MM.1S (cell line): ENCODE measurements at regions not wholly inside any gene's neighbourhood (a gene's known extent, or its start where the extent isn't known, plus 50 kb on each side); places are given as distances from the start of the nearest gene placed in this dataset.

ENCODE experiments used
- DNase-seq: peaks from one replicate; pipeline ENCODE4 v3.0.0-alpha.2; 2015
- H2AFZ ChIP-seq: fragments of 300-600 bp; sonication (generic); 2 replicates; pipeline ENCODE4 v1.6.0; 2016; ENCODE audit warnings: antibody characterized with exemption, low read length
- H3F3A ChIP-seq: fragments of 300-600 bp; sonication (generic); 2 replicates; pipeline ENCODE4 v1.6.1; 2016; ENCODE audit warnings: mild to moderate bottlenecking, antibody characterized with exemption, low read length, moderate library complexity, mixed read lengths; ENCODE audit not compliant: insufficient read depth
- H3K27ac ChIP-seq: fragments of 300-600 bp; sonication (generic); 2 replicates; pipeline ENCODE4 v1.5.1; 2016; ENCODE audit warnings: mild to moderate bottlenecking, low read length
- H3K27me3 ChIP-seq: fragments of 300-600 bp; sonication (generic); replicated peaks from 2 replicates; pipeline ENCODE4 v1.6.0; 2016; ENCODE audit warnings: low read length; ENCODE audit not compliant: insufficient read depth
- H3K36me3 ChIP-seq: fragments of 300-600 bp; sonication (generic); replicated peaks from 2 replicates; pipeline ENCODE4 v1.6.1; 2016; ENCODE audit warnings: mild to moderate bottlenecking, low read length, mixed read lengths; ENCODE audit not compliant: insufficient read depth
- H3K4me1 ChIP-seq: fragments of 300-600 bp; sonication (generic); 2 replicates; pipeline ENCODE4 v1.6.1; 2016; ENCODE audit warnings: low read length, mixed read lengths
- H3K4me2 ChIP-seq: fragments of 300-600 bp; sonication (generic); 2 replicates; pipeline ENCODE4 v1.6.0; 2016; ENCODE audit warnings: low read depth, low read length
- H3K4me3 ChIP-seq: fragments of 300-600 bp; sonication (generic); 2 replicates; pipeline ENCODE4 v1.5.1; 2016; ENCODE audit warnings: low read length, mixed read lengths
- H3K79me2 ChIP-seq: fragments of 300-600 bp; sonication (generic); 2 replicates; pipeline ENCODE4 v1.6.1; 2016; ENCODE audit warnings: mixed run types, low read length, mixed read lengths
- H3K9ac ChIP-seq: fragments of 300-600 bp; sonication (generic); 2 replicates; pipeline ENCODE4 v1.6.1; 2016; ENCODE audit warnings: low read length, mixed read lengths
- H3K9me2 ChIP-seq: fragments of 300-600 bp; sonication (generic); replicated peaks from 2 replicates; pipeline ENCODE4 v1.6.1; 2016; ENCODE audit warnings: mild to moderate bottlenecking, low read length, mixed read lengths; ENCODE audit not compliant: insufficient read depth
- H3K9me3 ChIP-seq: fragments of 300-600 bp; sonication (generic); replicated peaks from 2 replicates; pipeline ENCODE4 v1.6.1; 2016; ENCODE audit warnings: mild to moderate bottlenecking, low read length, mixed read lengths; ENCODE audit not compliant: insufficient read depth
- H4K20me1 ChIP-seq: fragments of 300-600 bp; sonication (generic); 2 replicates; pipeline ENCODE4 v1.6.1; 2016; ENCODE audit warnings: mild to moderate bottlenecking, low read length, moderate library complexity, mixed read lengths; ENCODE audit not compliant: insufficient read depth
- EZH2 ChIP-seq: fragments of 300-600 bp; sonication (generic); optimal IDR thresholded peaks from 2 replicates; pipeline ENCODE3; 2017; ENCODE audit warnings: low read depth, mild to moderate bottlenecking, antibody characterized with exemption, low read length, mixed read lengths
- EZH2phosphoT487 ChIP-seq: fragments of 300-600 bp; sonication (generic); IDR thresholded peaks from 2 replicates; pipeline ENCODE4 v1.6.1; 2018; ENCODE audit warnings: antibody characterized with exemption, low read length
- TF ChIP-seq, protein P1 (sequence below): fragments of 300-600 bp; sonication (generic); IDR thresholded peaks from 2 replicates; pipeline ENCODE4 v1.5.1; 2016; ENCODE audit warnings: antibody characterized with exemption, low read length, mixed read lengths

DNA sequence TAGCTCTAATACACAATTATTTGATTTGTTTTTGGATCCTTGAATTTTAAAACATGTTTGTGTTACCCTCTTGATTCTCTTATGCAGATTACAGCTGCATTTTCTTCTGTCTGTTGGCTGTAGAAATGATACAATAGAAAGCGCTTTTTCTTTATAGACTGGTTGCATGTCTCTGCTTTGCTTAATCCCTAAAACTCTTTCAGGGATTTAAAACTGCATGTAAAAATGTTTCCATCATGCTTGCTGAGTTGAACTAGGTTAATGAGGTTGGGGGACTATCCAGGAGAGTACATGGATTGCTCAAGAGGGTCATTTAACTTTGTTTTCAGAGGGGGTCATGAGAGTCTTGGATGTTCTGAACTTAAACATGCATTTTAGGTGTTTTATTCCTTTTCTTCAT, 166.4 kb upstream of the IFNG-AS1 start:
- no peak overlapping the region for H3K27ac ChIP-seq
- TF ChIP-seq EZH2phosphoT487 (no peak), EZH2 (no peak)
- TF ChIP-seq, protein P1, sequence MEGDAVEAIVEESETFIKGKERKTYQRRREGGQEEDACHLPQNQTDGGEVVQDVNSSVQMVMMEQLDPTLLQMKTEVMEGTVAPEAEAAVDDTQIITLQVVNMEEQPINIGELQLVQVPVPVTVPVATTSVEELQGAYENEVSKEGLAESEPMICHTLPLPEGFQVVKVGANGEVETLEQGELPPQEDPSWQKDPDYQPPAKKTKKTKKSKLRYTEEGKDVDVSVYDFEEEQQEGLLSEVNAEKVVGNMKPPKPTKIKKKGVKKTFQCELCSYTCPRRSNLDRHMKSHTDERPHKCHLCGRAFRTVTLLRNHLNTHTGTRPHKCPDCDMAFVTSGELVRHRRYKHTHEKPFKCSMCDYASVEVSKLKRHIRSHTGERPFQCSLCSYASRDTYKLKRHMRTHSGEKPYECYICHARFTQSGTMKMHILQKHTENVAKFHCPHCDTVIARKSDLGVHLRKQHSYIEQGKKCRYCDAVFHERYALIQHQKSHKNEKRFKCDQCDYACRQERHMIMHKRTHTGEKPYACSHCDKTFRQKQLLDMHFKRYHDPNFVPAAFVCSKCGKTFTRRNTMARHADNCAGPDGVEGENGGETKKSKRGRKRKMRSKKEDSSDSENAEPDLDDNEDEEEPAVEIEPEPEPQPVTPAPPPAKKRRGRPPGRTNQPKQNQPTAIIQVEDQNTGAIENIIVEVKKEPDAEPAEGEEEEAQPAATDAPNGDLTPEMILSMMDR: no peak
- no peaks in the 10 kb centered on the region for H3K4me1 ChIP-seq
- H3K27me3 ChIP-seq: no peaks in the 10 kb centered on the region
- no peaks in the 10 kb centered on the region for H3F3A ChIP-seq
- H3K9me2 ChIP-seq: no peaks in the 10 kb centered on the region
- H3K79me2 ChIP-seq: no peaks in the 10 kb centered on the region
- no peak overlapping the region for H3K9ac ChIP-seq
- no peak overlapping the region for H3K4me2 ChIP-seq
- H2AFZ ChIP-seq: no peak overlapping the region
- H4K20me1 ChIP-seq: no peaks in the 10 kb centered on the region
- no peaks in the 10 kb centered on the region for H3K36me3 ChIP-seq
- no peak overlapping the region for H3K4me3 ChIP-seq
- H3K9me3 ChIP-seq: no peaks in the 10 kb centered on the region
- no peak for DNase-seq

DNA sequence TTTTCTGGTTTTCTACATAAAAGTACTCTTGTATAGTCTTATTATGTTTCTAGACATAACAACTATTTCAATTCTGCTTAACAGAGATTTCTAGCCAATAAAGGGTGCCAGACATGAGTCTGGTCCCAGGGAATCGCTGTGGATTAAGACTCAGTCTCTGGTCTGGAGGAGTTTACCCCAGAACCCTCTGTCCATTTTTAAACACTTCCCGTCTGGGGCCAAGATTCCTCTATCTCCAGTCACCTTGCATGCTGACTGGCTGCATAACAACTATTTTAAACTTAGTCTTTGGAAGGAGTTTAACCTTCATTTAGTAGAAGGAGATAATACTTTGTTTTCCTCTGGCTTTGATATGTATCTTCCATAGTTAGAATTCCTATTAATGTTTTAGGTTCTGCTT, 163.1 kb upstream of the IFNG-AS1 start:
- H3K27me3 ChIP-seq: no peaks in the 10 kb centered on the region
- H3K4me2 ChIP-seq: no peak overlapping the region
- no peaks in the 10 kb centered on the region for H3K4me1 ChIP-seq
- no peak overlapping the region for H3K9ac ChIP-seq
- no peaks in the 10 kb centered on the region for H3K9me2 ChIP-seq
- H3K79me2 ChIP-seq: no peaks in the 10 kb centered on the region
- H3K27ac ChIP-seq: no peak overlapping the region
- no peak overlapping the region for H3K4me3 ChIP-seq
- H3K36me3 ChIP-seq: no peaks in the 10 kb centered on the region
- H3F3A ChIP-seq: no peaks in the 10 kb centered on the region
- no peaks in the 10 kb centered on the region for H3K9me3 ChIP-seq
- H4K20me1 ChIP-seq: no peaks in the 10 kb centered on the region
- TF ChIP-seq EZH2phosphoT487 (no peak), EZH2 (no peak)
- TF ChIP-seq, protein P1: no peak
- no peak overlapping the region for H2AFZ ChIP-seq
- DNase-seq: no peak

DNA sequence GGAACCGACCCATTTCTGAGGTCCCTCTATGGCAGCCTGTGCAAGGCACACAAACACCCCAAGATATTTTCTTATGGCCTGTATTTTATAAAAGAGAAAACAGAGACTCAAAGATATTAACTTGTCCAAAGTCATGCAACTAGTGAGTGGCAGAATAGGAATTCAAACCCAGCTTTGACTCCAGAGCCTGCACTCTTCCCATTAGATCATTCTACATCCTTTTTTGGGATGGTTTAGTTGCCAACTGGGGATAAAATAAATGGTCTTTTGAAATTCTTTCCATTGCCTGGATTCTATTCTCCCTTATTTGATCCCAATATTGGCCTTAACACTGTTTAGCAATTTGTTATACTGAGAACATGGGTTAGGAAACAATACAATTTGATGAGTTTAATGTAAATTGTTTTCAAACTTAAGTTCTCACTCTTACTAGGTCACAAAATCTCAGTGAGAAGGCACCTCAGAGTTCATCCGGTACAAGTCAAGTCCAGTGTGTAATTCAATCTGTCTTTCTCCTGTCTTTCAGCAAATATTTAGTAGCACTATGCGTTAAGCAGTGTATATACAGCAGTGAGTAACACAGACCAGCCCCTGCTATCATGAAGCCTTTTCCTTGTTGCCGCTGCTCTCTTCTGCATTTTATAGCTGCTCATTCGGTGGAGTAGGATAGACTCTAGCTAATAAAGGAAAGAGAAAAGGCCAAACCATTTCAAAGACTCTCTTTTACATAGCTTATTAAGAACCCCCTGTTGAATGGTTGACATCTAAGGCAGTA, 162.1 kb upstream of the IFNG-AS1 start:
- no peaks in the 10 kb centered on the region for H3K4me1 ChIP-seq
- H3K4me3 ChIP-seq: no peak overlapping the region
- no peaks in the 10 kb centered on the region for H3K36me3 ChIP-seq
- H3K4me2 ChIP-seq: no peak overlapping the region
- H3K27me3 ChIP-seq: no peaks in the 10 kb centered on the region
- no peaks in the 10 kb centered on the region for H3F3A ChIP-seq
- H3K79me2 ChIP-seq: no peaks in the 10 kb centered on the region
- no peak overlapping the region for H3K9ac ChIP-seq
- no peak overlapping the region for H3K27ac ChIP-seq
- no peaks in the 10 kb centered on the region for H4K20me1 ChIP-seq
- no peak for DNase-seq
- H3K9me3 ChIP-seq: no peaks in the 10 kb centered on the region
- H2AFZ ChIP-seq: no peak overlapping the region
- TF ChIP-seq EZH2: no peak
- TF ChIP-seq, protein P1: no peak
- no peak for TF ChIP-seq EZH2phosphoT487
- no peaks in the 10 kb centered on the region for H3K9me2 ChIP-seq
